GM19372 (cell line): ENCODE measurements at regions not wholly inside any gene's neighbourhood (a gene's known extent, or its start where the extent isn't known, plus 50 kb on each side); places are given as distances from the start of the nearest gene placed in this dataset.
"Not testable (repeated sequence)": the region's sequence is repeated elsewhere in the genome, so short reads cannot be mapped to it uniquely, and the experiment has no call there.

Experiments used
- ATAC-seq: cut with Tn5 transposase; IDR thresholded peaks from one replicate; pipeline ENCODE4 v1.9.1; 2021; ENCODE audit warnings: mild to moderate bottlenecking, low read depth, moderate library complexity; ENCODE audit not compliant: unreplicated experiment

GRCh38 chr14:42499137-42499536 is 892.5 kb downstream of the LRFN5 start:
- no peak for ATAC-seq

DNA sequence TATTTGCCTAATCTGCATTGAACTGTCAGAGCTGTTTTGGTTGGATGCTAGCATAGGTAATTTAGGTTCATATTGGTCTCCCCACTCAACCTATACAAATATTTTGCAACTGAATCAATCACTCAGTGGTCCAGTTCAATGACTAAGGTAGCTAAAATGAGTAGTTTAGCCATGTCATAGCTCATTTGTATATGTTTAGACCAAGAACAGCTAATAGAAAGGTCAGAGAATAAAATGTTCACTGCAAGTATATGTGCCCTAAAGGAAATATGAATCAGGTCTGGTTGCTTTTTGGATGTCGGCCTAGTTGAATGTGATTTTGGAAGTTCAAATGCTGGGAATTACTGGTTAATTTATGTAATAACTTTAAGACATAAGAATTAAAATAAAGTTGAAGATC is 883.9 kb downstream of the LRFN5 start:
- no peak for ATAC-seq

- no peak for ATAC-seq
These were observed 882.3 kb downstream of the LRFN5 start for GRCh38 chr14:42488965-42489364.

DNA sequence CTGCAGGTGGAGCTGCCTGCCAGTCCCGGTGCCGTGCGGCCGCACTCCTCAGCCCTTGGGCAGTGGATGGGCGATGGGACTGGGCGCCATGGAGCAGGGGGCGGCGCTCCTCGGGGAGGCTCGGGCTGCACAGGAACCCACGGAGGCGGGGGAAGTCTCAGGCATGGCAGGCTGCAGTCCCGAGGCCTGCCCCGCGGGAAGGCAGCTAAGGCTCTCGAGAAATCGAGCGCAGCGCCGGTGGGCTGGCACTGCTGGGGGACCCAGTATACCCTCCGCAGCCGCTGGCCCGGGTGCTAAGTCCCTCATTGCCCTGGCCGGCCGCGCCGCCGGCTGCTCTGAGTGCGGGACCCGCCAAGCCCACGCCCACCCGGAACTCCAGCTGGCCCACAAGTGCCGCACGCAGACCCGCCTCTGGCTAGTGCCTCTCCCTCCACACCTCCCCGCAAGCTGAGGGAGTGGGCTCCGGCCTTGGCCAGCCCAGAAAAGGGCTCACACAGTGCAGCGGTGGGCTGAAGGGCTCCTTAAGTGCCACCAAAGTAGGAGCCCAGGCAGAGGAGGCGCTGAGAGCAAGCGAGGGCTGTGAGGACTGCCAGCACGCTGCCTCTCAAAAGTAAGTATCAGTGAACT is 875.8 kb downstream of the LRFN5 start:
- not testable (repeated sequence) for ATAC-seq

- ATAC-seq = not testable (repeated sequence)
These were observed 875.0 kb downstream of the LRFN5 start for GRCh38 chr14:42481714-42482113.

- ATAC-seq = no peak
These were observed 873.6 kb downstream of the LRFN5 start for GRCh38 chr14:42480255-42480654.

GRCh38 chr14:42475289-42475688 is 868.6 kb downstream of the LRFN5 start:
- no peak for ATAC-seq

DNA sequence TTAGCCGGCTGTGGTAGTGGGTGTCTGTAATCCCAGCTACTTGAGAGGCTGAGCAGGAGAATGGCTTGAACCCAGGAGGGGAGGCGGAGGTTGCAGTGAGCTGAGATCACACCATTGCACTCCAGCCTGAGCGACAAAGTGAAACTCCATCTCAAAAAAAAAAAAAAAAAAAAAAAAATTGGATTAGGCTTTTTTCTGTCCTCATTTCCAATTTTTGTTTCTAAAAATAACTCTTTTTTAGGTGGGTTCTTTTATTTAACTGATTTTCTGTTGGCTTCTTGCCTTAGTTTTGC is 863.7 kb downstream of the LRFN5 start:
- no peak for ATAC-seq

DNA sequence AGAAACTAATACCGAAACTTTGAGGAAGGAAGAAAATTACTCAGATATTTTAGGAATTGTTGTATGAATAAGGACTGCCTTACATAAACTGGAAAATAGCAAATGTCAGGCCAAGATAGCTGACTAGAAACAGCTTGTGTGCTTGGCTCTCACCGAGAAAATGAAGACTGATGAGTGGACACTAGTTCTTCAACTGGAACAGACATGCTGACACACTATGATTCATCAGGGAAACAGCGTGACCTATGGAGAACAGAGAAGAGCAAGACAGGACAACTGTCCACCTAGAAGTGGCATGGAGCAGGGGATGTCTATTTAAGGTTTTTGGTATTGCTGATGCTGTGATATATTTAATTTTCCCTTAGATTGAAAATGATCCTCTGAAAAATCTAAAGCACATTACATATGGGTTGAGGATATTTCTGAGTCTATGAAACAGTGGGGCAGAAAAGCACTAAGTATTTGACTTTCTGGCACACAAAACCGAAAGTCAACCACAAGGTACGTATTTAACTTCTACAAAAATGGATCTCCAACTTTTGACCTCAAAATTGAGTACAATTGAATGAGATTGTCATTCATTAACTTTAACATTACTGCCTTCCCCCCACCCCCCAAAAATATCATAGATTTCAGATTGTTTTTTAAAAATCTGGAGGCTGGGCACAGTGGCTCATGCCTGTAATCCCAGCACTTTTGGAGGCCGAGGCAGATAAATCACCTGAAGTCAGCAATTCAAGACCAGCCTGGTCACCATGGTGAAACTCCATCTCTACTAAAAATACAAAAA is 863.2 kb downstream of the LRFN5 start:
- ATAC-seq = no peak

GRCh38 chr14:42460673-42461072 is 854.0 kb downstream of the LRFN5 start:
- ATAC-seq = no peak

- no peak for ATAC-seq
These were observed 852.6 kb downstream of the LRFN5 start for GRCh38 chr14:42459171-42459685.

DNA sequence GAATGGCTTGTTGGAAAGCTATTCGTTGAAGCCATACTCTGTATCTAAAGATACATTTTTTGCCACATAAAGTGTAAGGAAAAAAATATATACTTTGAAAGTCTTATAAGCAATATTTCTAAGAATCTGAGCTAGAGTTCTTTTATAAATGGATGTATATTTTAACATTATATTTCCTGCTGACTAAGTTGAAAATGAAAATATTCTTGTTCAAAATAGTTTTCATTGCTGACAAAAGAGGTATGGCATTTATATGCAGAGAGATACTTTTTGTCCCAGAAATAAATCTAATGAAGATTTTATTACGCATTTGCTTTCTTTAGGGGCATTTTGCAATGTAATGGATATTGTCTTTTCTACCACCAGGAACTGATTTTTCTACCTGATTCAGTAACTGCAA is 834.9 kb downstream of the LRFN5 start:
- ATAC-seq = no peak

DNA sequence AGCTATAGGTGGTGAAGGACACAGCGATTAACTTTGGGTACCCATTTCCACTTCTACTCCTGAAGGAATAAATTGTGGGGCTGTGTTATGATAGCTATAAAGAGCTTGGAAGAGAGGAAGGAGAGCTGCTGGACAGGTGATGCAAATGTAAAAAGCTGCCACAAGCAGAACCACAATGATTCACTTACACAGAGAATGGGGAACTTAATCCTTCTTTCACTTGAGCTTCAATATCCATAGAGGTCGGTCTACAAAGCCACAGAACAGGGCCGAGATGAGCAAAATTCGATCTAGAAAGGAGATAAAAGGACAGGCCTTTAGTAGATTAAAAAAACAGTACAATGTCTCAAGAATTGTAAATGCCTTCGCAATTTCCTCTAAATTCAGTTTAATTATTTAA is 831.1 kb downstream of the LRFN5 start:
- ATAC-seq = no peak

DNA sequence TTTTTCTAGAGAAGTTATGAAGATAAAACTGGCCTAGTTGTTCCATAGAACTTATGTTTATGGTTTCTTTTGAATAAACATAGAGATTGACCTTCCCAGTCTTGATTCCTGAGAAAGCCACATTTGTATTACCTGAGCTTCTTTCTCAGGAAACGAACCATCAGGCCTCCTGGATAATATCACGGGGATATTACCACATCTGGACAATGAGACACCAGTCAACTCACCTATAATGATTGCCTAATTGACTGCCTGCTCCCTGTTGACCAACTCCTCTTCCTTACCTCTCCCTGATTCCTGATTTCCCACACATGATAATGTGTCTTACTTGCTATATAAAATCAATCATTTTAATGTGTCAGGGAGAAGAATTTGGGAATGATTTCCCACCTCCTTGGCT is 822.7 kb downstream of the LRFN5 start:
- no peak for ATAC-seq

DNA sequence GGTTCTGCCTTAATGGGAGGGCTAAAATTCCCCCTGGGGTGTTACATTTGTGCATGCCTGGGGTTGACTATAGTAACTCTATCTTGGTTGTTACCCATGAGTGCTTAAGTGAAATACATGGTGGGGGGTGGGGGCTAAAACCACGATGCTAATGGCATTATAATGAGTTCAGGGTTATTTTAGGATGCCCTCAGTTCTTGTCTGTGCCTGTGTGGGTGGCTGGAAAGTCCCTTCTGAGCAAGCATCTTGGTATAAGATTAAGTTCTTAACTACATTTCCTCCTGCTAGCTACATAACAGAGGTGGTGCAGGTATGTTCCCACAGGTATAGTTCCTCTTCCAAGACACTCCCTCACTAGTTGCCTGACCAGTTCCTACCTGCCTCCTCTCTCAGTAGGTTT is 822.3 kb downstream of the LRFN5 start:
- ATAC-seq = peak; percentile 98

DNA sequence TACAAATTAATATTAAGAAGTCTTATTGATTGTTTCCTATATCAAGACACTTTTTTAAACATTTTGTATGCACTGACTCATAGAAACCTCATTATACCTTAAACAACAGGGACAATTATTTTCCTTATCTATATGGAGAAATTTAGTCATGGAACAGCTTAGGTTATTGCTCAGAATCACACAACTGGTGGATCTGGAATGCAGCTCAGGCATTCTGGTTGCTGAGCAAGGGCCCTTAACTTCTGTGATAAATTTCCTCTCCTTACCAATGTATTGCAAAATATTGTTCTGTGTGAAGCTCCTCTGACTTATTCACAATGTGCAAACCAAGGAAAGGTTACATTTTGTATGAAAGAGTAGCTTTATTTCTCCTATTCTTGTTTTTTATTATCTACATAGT is 817.8 kb downstream of the LRFN5 start:
- no peak for ATAC-seq

GRCh38 chr14:42421377-42422078 is 814.9 kb downstream of the LRFN5 start:
- ATAC-seq = no peak

DNA sequence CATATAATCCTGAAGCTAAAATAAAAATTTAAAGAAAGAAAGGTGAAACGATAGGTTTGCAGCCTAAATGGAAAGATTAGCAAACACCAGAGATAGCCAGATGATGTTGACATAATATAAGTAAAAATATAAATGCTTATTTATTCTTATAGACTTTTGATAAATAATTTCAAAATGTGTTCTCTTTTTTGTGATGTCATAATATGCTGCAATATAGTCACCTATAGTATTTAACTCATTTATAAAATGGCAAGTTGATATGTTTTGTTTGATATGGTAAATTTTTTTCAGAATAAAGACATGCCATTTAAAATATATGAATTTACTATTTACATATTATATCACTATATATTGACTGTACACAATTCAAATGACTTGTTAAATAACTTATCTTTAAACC is 813.4 kb downstream of the LRFN5 start:
- ATAC-seq = no peak

GRCh38 chr14:42407153-42407552 is 800.5 kb downstream of the LRFN5 start:
- ATAC-seq = peak; percentile 72

- peak; percentile 78 for ATAC-seq
These were observed 784.6 kb downstream of the LRFN5 start for GRCh38 chr14:42391146-42391834.

- no peak for ATAC-seq
These were observed 772.2 kb downstream of the LRFN5 start for GRCh38 chr14:42378880-42379279.
